NT2/D1 (cell line): ENCODE measurements at regions not wholly inside any gene's neighbourhood (a gene's known extent, or its start where the extent isn't known, plus 50 kb on each side); places are given as distances from the start of the nearest gene placed in this dataset.

Experiments
- SUZ12 ChIP-seq: IDR thresholded peaks from 2 replicates; pipeline ENCODE4 v1.6.1; 2011; ENCODE audit not compliant: insufficient read length, insufficient read depth; ENCODE audit errors: extremely low read depth
- YY1 ChIP-seq: IDR thresholded peaks from 2 replicates; pipeline ENCODE4 v1.6.1; 2011; ENCODE audit not compliant: insufficient read length, insufficient read depth
- ZNF274 ChIP-seq: IDR thresholded peaks from 2 replicates; pipeline ENCODE4 v1.6.1; 2011; ENCODE audit warnings: mild to moderate bottlenecking, low read depth, low read length

GRCh38 chr2:122219504-122219903, 464.1 kb downstream of the TSN start:
- no peak for TF ChIP-seq ZNF274
- TF ChIP-seq YY1 = no peak
- TF ChIP-seq SUZ12 = no peak
